ENCODE measurements at regions not wholly inside any gene's neighbourhood (a gene's known extent, or its start where the extent isn't known, plus 50 kb on each side); places are given as distances from the start of the nearest gene placed in this dataset.

GRCh38 chr4:151942971-151943370, 182.2 kb upstream of the GATB start:
- H3K4me3 ChIP-seq (ENCODE audit: low read length) = no peak overlapping the region
- peaks cover 10% of the 10 kb centered on the region for H3K9me3 ChIP-seq (ENCODE audit: control insufficient read depth, insufficient read depth, low read length)
- H3K4me2 ChIP-seq (ENCODE audit: low read length) = no peak overlapping the region
- no peaks in the 10 kb centered on the region for H3K9me2 ChIP-seq (replicated peaks; ENCODE audit: control insufficient read depth, low read length)
- no peaks in the 10 kb centered on the region for H3K79me2 ChIP-seq (ENCODE audit: control insufficient read depth, low read length)
- H4K20me1 ChIP-seq (ENCODE audit: control insufficient read depth, insufficient read depth, low read depth, low read length) = no peaks in the 10 kb centered on the region
- H3F3A ChIP-seq (ENCODE audit: control insufficient read depth, insufficient read depth) = no peaks in the 10 kb centered on the region
- H3K27me3 ChIP-seq (ENCODE audit: control insufficient read depth, low read length) = no peaks in the 10 kb centered on the region
- no peak overlapping the region for H3K27ac ChIP-seq (ENCODE audit: low read depth, low read length)
- H3K4me1 ChIP-seq (ENCODE audit: control insufficient read depth, low read length) = no peaks in the 10 kb centered on the region
- TF ChIP-seq EZH2phosphoT487 (IDR thresholded peaks at IDR 0.05; ENCODE audit: borderline replicate concordance, low read length) = no peak
- TF ChIP-seq, protein P1, sequence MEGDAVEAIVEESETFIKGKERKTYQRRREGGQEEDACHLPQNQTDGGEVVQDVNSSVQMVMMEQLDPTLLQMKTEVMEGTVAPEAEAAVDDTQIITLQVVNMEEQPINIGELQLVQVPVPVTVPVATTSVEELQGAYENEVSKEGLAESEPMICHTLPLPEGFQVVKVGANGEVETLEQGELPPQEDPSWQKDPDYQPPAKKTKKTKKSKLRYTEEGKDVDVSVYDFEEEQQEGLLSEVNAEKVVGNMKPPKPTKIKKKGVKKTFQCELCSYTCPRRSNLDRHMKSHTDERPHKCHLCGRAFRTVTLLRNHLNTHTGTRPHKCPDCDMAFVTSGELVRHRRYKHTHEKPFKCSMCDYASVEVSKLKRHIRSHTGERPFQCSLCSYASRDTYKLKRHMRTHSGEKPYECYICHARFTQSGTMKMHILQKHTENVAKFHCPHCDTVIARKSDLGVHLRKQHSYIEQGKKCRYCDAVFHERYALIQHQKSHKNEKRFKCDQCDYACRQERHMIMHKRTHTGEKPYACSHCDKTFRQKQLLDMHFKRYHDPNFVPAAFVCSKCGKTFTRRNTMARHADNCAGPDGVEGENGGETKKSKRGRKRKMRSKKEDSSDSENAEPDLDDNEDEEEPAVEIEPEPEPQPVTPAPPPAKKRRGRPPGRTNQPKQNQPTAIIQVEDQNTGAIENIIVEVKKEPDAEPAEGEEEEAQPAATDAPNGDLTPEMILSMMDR (IDR thresholded peaks at IDR 0.05; ENCODE audit: low read depth, low read length, poor library complexity, severe bottlenecking) = no peak
- no peaks in the 10 kb centered on the region for H3K36me3 ChIP-seq (ENCODE audit: control insufficient read depth, low read length)

GRCh38 chr4:151940926-151941617, 180.3 kb upstream of the GATB start:
- Histone ChIP-seq H3K79me2 (ENCODE audit: control insufficient read depth, low read length) (no peaks in the 10 kb centered on the region), H3F3A (ENCODE audit: control insufficient read depth, insufficient read depth) (no peaks in the 10 kb centered on the region), H3K36me3 (ENCODE audit: control insufficient read depth, low read length) (no peaks in the 10 kb centered on the region), H3K27ac (ENCODE audit: low read depth, low read length) (no peak overlapping the region), H3K4me2 (ENCODE audit: low read length) (no peak overlapping the region), H3K27me3 (ENCODE audit: control insufficient read depth, low read length) (no peaks in the 10 kb centered on the region), H4K20me1 (ENCODE audit: control insufficient read depth, insufficient read depth, low read depth, low read length) (no peaks in the 10 kb centered on the region), H3K9me3 (ENCODE audit: control insufficient read depth, insufficient read depth, low read length) (no peaks in the 10 kb centered on the region), H3K9me2 (replicated peaks; ENCODE audit: control insufficient read depth, low read length) (no peaks in the 10 kb centered on the region), H3K4me1 (ENCODE audit: control insufficient read depth, low read length) (no peaks in the 10 kb centered on the region), H3K4me3 (ENCODE audit: low read length) (no peak overlapping the region)
- TF ChIP-seq, protein P1 (IDR thresholded peaks at IDR 0.05; ENCODE audit: low read depth, low read length, poor library complexity, severe bottlenecking) = no peak
- no peak for TF ChIP-seq EZH2phosphoT487 (IDR thresholded peaks at IDR 0.05; ENCODE audit: borderline replicate concordance, low read length)

DNA sequence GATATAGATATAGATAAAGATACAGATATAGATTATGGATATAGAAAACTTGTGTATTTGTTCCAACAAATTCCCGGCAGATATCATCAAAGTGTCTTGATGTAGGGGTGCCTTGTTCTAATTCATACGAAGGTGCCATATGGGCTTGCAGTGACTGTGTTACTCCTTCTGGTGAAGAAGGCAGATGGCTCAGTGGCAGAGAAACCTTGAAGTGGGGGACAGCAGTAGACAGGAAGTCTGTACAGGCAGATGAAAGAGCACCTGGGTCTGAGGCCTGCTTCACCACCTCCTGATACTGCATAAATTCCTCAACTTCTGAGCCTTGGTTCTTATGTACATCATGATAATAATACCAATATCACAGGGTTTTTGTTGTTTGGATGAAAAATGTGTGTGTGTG, 179.5 kb upstream of the GATB start:
- H3F3A ChIP-seq (ENCODE audit: control insufficient read depth, insufficient read depth) = no peaks in the 10 kb centered on the region
- TF ChIP-seq EZH2phosphoT487 (IDR thresholded peaks at IDR 0.05; ENCODE audit: borderline replicate concordance, low read length) = no peak
- TF ChIP-seq, protein P1 (IDR thresholded peaks at IDR 0.05; ENCODE audit: low read depth, low read length, poor library complexity, severe bottlenecking) = no peak
- H3K27ac ChIP-seq (ENCODE audit: low read depth, low read length) = no peak overlapping the region

More for the DNA sequence above, 179.5 kb upstream of the GATB start:
- H3K4me2 ChIP-seq (ENCODE audit: low read length) = no peak overlapping the region
- H3K4me3 ChIP-seq (ENCODE audit: low read length) = no peak overlapping the region
- no peaks in the 10 kb centered on the region for H3K36me3 ChIP-seq (ENCODE audit: control insufficient read depth, low read length)
- H3K9me2 ChIP-seq (replicated peaks; ENCODE audit: control insufficient read depth, low read length) = no peaks in the 10 kb centered on the region; the same call in 1 of the 2 replicates
- H4K20me1 ChIP-seq (ENCODE audit: control insufficient read depth, insufficient read depth, low read depth, low read length) = no peaks in the 10 kb centered on the region
- H3K4me1 ChIP-seq (ENCODE audit: control insufficient read depth, low read length) = no peaks in the 10 kb centered on the region
- H3K79me2 ChIP-seq (ENCODE audit: control insufficient read depth, low read length) = no peaks in the 10 kb centered on the region
- no peaks in the 10 kb centered on the region for H3K27me3 ChIP-seq (ENCODE audit: control insufficient read depth, low read length)
- H3K9me3 ChIP-seq (ENCODE audit: control insufficient read depth, insufficient read depth, low read length) = no peaks in the 10 kb centered on the region

Data from DOHH2 (cell line).